ENCODE measurements at regions not wholly inside any gene's neighbourhood (a gene's known extent, or its start where the extent isn't known, plus 50 kb on each side); places are given as distances from the start of the nearest gene placed in this dataset.

DNA sequence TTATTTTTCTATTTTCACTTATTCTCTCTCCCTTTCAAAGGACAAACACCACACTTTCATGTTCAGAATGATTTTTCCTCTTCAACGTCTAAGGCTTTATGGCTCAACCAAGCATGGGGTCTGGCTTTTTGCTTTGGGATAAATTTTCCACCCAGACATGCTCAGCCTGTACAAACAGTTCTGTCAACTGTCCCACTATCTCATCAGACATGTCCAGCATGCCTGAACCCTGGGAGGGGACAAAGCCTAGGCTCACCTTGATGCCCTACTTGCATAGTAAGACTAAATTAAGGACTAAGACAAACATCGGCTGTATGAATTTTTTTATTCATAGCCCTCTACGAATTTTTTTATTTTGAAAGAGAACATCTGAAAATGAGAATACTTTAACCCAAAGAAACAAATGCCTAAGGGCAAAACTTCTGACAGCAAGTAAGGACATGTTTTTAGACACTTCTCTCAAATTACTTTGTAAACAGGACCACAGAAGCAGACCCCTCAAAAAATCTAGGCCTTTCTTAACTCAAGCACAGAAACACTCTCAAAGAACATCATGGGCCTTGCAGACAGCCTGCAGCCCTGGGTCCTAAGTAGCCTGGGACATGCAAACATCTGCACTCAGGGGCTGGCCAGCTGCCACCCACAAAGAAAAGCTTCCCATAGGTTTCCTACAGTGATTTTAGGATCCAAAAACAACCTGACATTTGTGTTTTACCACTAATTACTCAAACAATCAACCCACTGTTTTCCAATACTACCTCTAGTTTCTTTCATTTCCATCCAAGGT is 72.3 kb upstream of the PALMD start:
- H3K36me3 Mint-ChIP-seq (ENCODE audit: low read depth), result no peaks in the 10 kb centered on the region
- no peaks in the 10 kb centered on the region for H3K27me3 Mint-ChIP-seq (ENCODE audit: low read depth)
- no peak for DNase-seq (ENCODE audit: low spot score)
- H3K9me3 Mint-ChIP-seq (ENCODE audit: low read depth), result no peaks in the 10 kb centered on the region
- no peak for TF ChIP-seq CTCF (IDR thresholded peaks at IDR 0.05)
- no peak overlapping the region for H3K4me3 Mint-ChIP-seq (ENCODE audit: unreplicated experiment)
- peak overlapping the region; percentile 9 for H3K27ac Mint-ChIP-seq (ENCODE audit: unreplicated experiment)
- H3K4me1 Mint-ChIP-seq (ENCODE audit: low read depth), result peaks cover 17% of the 10 kb centered on the region

DNA sequence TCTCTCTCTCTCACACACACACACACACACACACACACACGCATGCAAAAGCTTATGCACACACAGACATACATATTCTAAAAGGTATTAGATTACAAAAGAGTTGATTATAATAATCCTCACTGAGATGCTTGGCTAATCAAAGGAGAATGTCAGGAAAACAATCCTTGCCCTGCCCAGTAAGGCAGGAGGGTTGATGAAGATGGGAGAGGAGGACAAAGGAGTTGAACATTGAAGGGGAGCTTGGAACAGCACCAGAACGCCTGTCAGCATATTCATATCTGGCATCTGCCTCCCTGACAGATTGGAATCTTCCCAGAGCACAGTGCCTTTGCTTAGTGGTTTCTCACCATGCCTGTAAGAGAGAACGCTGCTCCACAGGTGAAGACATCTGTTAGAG is 68.6 kb upstream of the PALMD start:
- Mint-ChIP-seq H3K4me1 (ENCODE audit: low read depth) (peaks cover 35% of the 10 kb centered on the region), H3K9me3 (ENCODE audit: low read depth) (peaks cover 9% of the 10 kb centered on the region), H3K4me3 (ENCODE audit: unreplicated experiment) (no peak overlapping the region), H3K36me3 (ENCODE audit: low read depth) (no peaks in the 10 kb centered on the region), H3K27ac (ENCODE audit: unreplicated experiment) (no peak overlapping the region), H3K27me3 (ENCODE audit: low read depth) (no peaks in the 10 kb centered on the region)
- no peak for TF ChIP-seq CTCF (IDR thresholded peaks at IDR 0.05)
- no peak for DNase-seq (ENCODE audit: low spot score)

DNA sequence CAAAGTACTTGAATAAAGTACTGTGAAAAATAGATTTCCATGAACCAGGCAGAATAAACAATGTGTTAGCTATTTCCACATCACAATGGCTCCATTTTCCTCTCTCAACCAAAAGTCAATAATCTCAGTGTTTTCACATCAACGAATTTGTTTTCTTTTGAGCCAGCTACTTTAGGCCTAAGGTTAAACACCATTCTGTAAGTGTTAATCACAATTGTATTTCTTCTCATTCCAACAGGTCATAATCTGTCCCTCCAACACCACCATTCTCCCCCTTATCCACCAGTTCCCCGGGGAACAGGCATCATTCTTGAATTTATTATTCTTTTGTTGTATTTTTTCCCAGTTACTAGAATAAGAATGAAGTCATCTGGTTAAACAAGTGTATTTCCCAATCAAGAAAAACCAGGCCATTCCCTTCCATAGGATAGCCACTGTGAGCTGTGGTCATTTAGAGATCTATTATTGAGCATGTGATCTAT is 66.2 kb upstream of the PALMD start:
- no peak overlapping the region for H3K27ac Mint-ChIP-seq (ENCODE audit: unreplicated experiment)
- H3K4me1 Mint-ChIP-seq (ENCODE audit: low read depth), result peaks cover 18% of the 10 kb centered on the region
- no peaks in the 10 kb centered on the region for H3K36me3 Mint-ChIP-seq (ENCODE audit: low read depth)
- H3K4me3 Mint-ChIP-seq (ENCODE audit: unreplicated experiment), result no peak overlapping the region
- DNase-seq (ENCODE audit: low spot score), result no peak
- H3K27me3 Mint-ChIP-seq (ENCODE audit: low read depth), result no peaks in the 10 kb centered on the region
- no peak for TF ChIP-seq CTCF (IDR thresholded peaks at IDR 0.05)
- H3K9me3 Mint-ChIP-seq (ENCODE audit: low read depth), result peaks cover 9% of the 10 kb centered on the region

GRCh38 chr1:99580451-99580850 is 65.5 kb upstream of the PALMD start:
- Mint-ChIP-seq H3K27me3 (ENCODE audit: low read depth) (no peaks in the 10 kb centered on the region), H3K27ac (ENCODE audit: unreplicated experiment) (peak overlapping the region; percentile 64), H3K36me3 (ENCODE audit: low read depth) (no peaks in the 10 kb centered on the region), H3K4me3 (ENCODE audit: unreplicated experiment) (no peak overlapping the region), H3K4me1 (ENCODE audit: low read depth) (peaks cover 18% of the 10 kb centered on the region), H3K9me3 (ENCODE audit: low read depth) (peaks cover 9% of the 10 kb centered on the region)
- DNase-seq (ENCODE audit: low spot score), result no peak
- no peak for TF ChIP-seq CTCF (IDR thresholded peaks at IDR 0.05)

DNA sequence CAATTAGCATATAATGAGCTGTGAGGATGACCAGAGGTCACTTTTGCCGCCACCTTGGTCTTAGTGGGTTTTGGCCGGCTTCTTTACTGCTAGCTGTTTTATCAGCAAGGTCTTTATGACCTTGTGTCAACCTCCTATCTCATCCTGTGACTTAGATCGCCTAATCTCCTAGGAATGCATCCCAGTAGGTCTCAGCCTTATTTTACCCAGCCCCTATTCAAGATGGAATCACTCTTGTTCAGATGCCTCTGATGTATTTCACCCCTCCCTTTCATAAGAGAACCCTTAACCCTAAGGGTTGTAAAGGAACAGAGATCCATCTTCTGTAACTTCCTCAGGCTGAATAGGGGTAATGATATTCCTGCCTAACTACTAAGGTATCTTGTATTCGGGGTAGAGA is 58.9 kb upstream of the PALMD start:
- no peak overlapping the region for H3K27ac Mint-ChIP-seq (ENCODE audit: unreplicated experiment)
- no peaks in the 10 kb centered on the region for H3K9me3 Mint-ChIP-seq (ENCODE audit: low read depth)
- H3K4me3 Mint-ChIP-seq (ENCODE audit: unreplicated experiment), result no peak overlapping the region
- no peaks in the 10 kb centered on the region for H3K27me3 Mint-ChIP-seq (ENCODE audit: low read depth)
- no peaks in the 10 kb centered on the region for H3K36me3 Mint-ChIP-seq (ENCODE audit: low read depth)
- TF ChIP-seq CTCF (IDR thresholded peaks at IDR 0.05), result no peak
- H3K4me1 Mint-ChIP-seq (ENCODE audit: low read depth), result peaks cover 34% of the 10 kb centered on the region
- DNase-seq (ENCODE audit: low spot score), result no peak
